Neutrophil (primary cell): ENCODE measurements at regions not wholly inside any gene's neighbourhood (a gene's known extent, or its start where the extent isn't known, plus 50 kb on each side); places are given as distances from the start of the nearest gene placed in this dataset.

Source experiments
- H3K27ac ChIP-seq: fragments of 200-600 bp; sonication (generic); 2 replicates; pipeline ENCODE4 v1.5.1; 2016; ENCODE audit warnings: mild to moderate bottlenecking, moderate library complexity
- H3K27me3 ChIP-seq: fragments of 200-600 bp; sonication (generic); 2 replicates; pipeline ENCODE4 v1.6.0; 2016; ENCODE audit warnings: mild to moderate bottlenecking
- H3K36me3 ChIP-seq: fragments of 200-600 bp; sonication (generic); 2 replicates; pipeline ENCODE4 v1.5.1; 2017
- H3K4me1 ChIP-seq, 2 experiments: fragments of 200-600 bp in 1 of 2; sonication (generic) in 1 of 2; 1 replicate in 1 of 2; 2 replicates in 1 of 2; pipeline versions ENCODE4 v1.5.1 to v1.6.1; 2013 to 2016; ENCODE audit warnings: low read depth in 1 of 2, low read length in 1 of 2, mild to moderate bottlenecking in 1 of 2, moderate library complexity in 1 of 2; ENCODE audit not compliant: control insufficient read depth in 1 of 2, insufficient read depth in 1 of 2
- H3K4me3 ChIP-seq, 2 experiments: fragments of 200-600 bp in 1 of 2; sonication (generic) in 1 of 2; 1 replicate in 1 of 2; 2 replicates in 1 of 2; pipeline ENCODE4 v1.5.1; 2013 to 2016; ENCODE audit warnings: low read depth in 1 of 2, low read length in 1 of 2, mild to moderate bottlenecking in 1 of 2, moderate library complexity in 1 of 2
- H3K9me3 ChIP-seq: fragments of 200-600 bp; sonication (generic); 2 replicates; pipeline ENCODE4 v1.5.1; 2016
- CTCF ChIP-seq: fragments of 200-600 bp; sonication (generic); IDR thresholded peaks from 2 replicates; pipeline ENCODE4 v1.5.1; 2016; ENCODE audit warnings: antibody characterized with exemption

GRCh38 chr21:35871906-35872305 lies 188.4 kb downstream of the SETD4 start:
- no peak overlapping the region for H3K4me3 ChIP-seq
- no peak for TF ChIP-seq CTCF
- no peaks in the 10 kb centered on the region for H3K27me3 ChIP-seq
- no peaks in the 10 kb centered on the region for H3K36me3 ChIP-seq
- H3K27ac ChIP-seq = no peak overlapping the region
- no peaks in the 10 kb centered on the region for H3K9me3 ChIP-seq
- no peaks in the 10 kb centered on the region for H3K4me1 ChIP-seq

DNA sequence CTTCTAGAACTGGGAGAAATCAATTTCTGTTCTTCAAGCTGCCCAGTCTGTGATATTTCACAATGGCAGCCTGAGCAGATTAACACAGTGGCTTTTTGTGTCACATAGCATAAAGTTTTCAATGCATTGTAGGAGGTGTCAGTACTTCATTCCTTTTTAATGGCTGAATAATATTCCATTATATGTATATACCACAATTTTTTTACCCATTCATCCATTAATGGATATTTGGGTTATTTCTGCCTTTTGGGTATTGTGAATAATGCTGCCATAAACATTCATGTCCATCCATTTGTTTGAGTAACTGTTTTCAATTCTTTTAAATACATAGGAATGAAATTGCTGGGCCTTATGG lies 191.5 kb downstream of the SETD4 start:
- Histone ChIP-seq H3K27me3 (no peaks in the 10 kb centered on the region), H3K4me1 (no peaks in the 10 kb centered on the region), H3K36me3 (no peaks in the 10 kb centered on the region), H3K27ac (no peak overlapping the region), H3K9me3 (no peaks in the 10 kb centered on the region), H3K4me3 (no peak overlapping the region)
- TF ChIP-seq CTCF = no peak

DNA sequence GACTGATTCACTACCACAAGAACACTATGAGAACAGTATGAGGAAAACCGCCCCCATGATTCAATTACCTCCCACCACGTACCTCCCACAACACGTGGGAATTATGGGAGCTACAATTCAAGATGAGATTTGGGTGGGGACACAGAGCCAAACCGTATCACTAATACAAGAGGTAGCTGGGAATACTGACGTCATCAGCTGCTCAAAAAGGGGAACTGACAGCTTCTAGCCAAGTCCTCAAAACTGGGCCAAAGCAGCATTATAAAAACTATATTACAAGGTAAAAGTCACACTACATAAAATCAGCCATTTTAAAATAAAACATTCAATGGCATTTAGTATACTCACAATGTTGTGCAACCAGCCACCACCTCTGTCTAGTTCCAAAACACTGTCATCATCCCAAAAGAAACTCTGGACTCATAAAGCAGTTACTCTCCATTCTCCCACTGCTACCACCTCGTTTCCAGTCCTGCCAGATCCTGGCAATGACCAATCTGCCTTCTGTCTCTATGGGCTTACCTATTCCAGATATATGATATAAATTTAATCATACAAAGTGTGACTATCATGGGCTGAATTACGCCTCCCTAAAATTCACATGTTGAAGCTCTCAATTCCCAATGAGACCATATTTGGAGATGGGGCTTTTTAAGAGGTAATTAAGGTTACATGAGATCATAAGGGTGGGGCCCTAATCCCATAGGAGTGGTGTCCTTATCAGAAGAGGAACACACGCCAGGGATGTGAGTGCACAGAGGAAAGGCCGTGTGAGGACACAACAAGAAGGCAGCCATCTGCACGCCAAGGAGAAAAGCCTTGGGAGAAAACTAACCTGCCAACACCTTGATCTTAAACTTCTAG lies 192.1 kb downstream of the SETD4 start:
- Histone ChIP-seq H3K36me3 (no peaks in the 10 kb centered on the region), H3K4me3 (no peak overlapping the region), H3K9me3 (no peaks in the 10 kb centered on the region), H3K27me3 (no peaks in the 10 kb centered on the region), H3K4me1 (no peaks in the 10 kb centered on the region), H3K27ac (no peak overlapping the region)
- no peak for TF ChIP-seq CTCF

- no peaks in the 10 kb centered on the region for H3K36me3 ChIP-seq
- H3K27me3 ChIP-seq = no peaks in the 10 kb centered on the region
- no peaks in the 10 kb centered on the region for H3K4me1 ChIP-seq
- H3K27ac ChIP-seq = no peak overlapping the region
- TF ChIP-seq CTCF = no peak
- H3K4me3 ChIP-seq = no peak overlapping the region
- H3K9me3 ChIP-seq = no peaks in the 10 kb centered on the region
Observed at GRCh38 chr21:35864039-35864438, 196.3 kb downstream of the SETD4 start.

DNA sequence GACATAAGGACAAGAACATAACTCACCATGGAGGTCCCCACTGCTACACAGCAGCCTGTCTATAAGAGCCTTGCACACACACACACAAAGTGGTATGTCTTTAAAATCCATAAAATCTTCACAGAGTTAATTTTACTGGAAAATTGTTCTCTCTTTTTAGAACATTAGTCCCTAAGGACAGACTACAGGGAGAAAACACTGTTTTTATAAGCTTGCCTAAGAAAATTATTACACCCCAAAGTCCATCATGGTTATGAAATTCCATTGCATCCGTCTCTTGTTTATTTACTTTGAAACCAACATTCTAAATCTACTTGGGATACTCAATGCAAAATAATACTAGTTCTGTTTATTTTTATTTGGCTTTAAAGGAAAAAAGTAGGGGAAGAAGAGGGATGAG lies 197.4 kb downstream of the SETD4 start:
- Histone ChIP-seq H3K9me3 (no peaks in the 10 kb centered on the region), H3K4me3 (no peak overlapping the region), H3K4me1 (no peaks in the 10 kb centered on the region), H3K27ac (no peak overlapping the region), H3K36me3 (no peaks in the 10 kb centered on the region), H3K27me3 (no peaks in the 10 kb centered on the region)
- no peak for TF ChIP-seq CTCF
